CD4-positive, alpha-beta memory T cell (primary cell): ENCODE measurements at regions not wholly inside any gene's neighbourhood (a gene's known extent, or its start where the extent isn't known, plus 50 kb on each side); places are given as distances from the start of the nearest gene placed in this dataset.

Experiments
- CTCF ChIA-PET: fragments of 350-600 bp; sonication (Branson Sonifier 250); formaldehyde crosslinking; loops from one replicate; lab custom pipeline; 2021; ENCODE audit warnings: inconsistent platforms; ENCODE audit not compliant: partially characterized antibody; lab: Charles Lee
- POLR2A ChIA-PET: fragments of 350-600 bp; sonication (Branson Sonifier 250); formaldehyde crosslinking; loops from one replicate; lab custom pipeline; 2021; ENCODE audit not compliant: partially characterized antibody; lab: Charles Lee
- DNase-seq, 5 donors: peaks; one replicate each; pipeline versions ENCODE4 v3.0.0 to v3.0.0-alpha.2; 2020 to 2022; ENCODE audit warnings: mixed read lengths in 1 of 5
- H3K27ac ChIP-seq: one replicate; pipeline ENCODE4 v1.7.0; 2013; ENCODE audit warnings: low read depth, low read length
- H3K27me3 ChIP-seq: 2 replicates; pipeline ENCODE4 v1.7.0; 2013; ENCODE audit warnings: mild to moderate bottlenecking, low read length, moderate library complexity; ENCODE audit not compliant: insufficient read depth
- H3K36me3 ChIP-seq: 2 replicates; pipeline ENCODE4 v1.7.0; 2013; ENCODE audit warnings: mild to moderate bottlenecking, low read length, moderate library complexity; ENCODE audit not compliant: insufficient read depth
- H3K4me1 ChIP-seq: 2 replicates; pipeline ENCODE4 v1.7.0; 2013; ENCODE audit warnings: mild to moderate bottlenecking, low read length, moderate library complexity; ENCODE audit not compliant: insufficient read depth
- H3K4me3 ChIP-seq, 2 donors: one replicate each; pipeline ENCODE4 v1.7.0; 2013; ENCODE audit warnings: low read length in 2 of 2, mild to moderate bottlenecking in 1 of 2
- H3K9me3 ChIP-seq, 2 donors: one replicate each; pipeline ENCODE4 v1.7.0; 2013; ENCODE audit warnings: low read length in 2 of 2, control low read depth in 1 of 2; ENCODE audit not compliant: control insufficient read depth in 1 of 2
- H3K27ac Mint-ChIP-seq, 7 donors: one replicate each; pipeline ENCODE4 v1.8.0; 2020 to 2021; ENCODE audit warnings: mixed read lengths in 7 of 7, mild to moderate bottlenecking in 6 of 7, inconsistent platforms in 3 of 7, moderate library complexity in 3 of 7
- H3K27me3 Mint-ChIP-seq, 2 donors: one replicate each; pipeline ENCODE4 v1.8.0; 2020 to 2021; ENCODE audit warnings: mixed read lengths in 2 of 2
- H3K36me3 Mint-ChIP-seq, 2 donors: one replicate each; pipeline ENCODE4 v1.8.0; 2020 to 2021; ENCODE audit warnings: mixed read lengths in 2 of 2, inconsistent platforms in 1 of 2, mild to moderate bottlenecking in 1 of 2
- H3K4me1 Mint-ChIP-seq, 4 donors: one replicate each; pipeline ENCODE4 v1.8.0; 2020 to 2021; ENCODE audit warnings: mixed read lengths in 4 of 4, mild to moderate bottlenecking in 1 of 4
- H3K4me3 Mint-ChIP-seq, 8 donors: one replicate each; pipeline ENCODE4 v1.8.0; 2020 to 2021; ENCODE audit warnings: mixed read lengths in 8 of 8, mild to moderate bottlenecking in 7 of 8, moderate library complexity in 6 of 8, inconsistent platforms in 3 of 8
- H3K9me3 Mint-ChIP-seq, 8 donors: one replicate each; pipeline ENCODE4 v1.8.0; 2020 to 2021; ENCODE audit warnings: mixed read lengths in 8 of 8, mild to moderate bottlenecking in 5 of 8, inconsistent platforms in 3 of 8, moderate library complexity in 1 of 8
- intact Hi-C: fragments of 100-400 bp; cut with micrococcal nuclease; formaldehyde crosslinking; loops from one replicate; pipeline ENCODE4 v1.15.1; 2023

- no peak overlapping the region for H3K27ac ChIP-seq
- intact Hi-C loops: no loop called here
- POLR2A ChIA-PET: no interaction called here
Measured at GRCh38 chrX:17278961-17279360, 96.0 kb upstream of the NHS start.

GRCh38 chrX:17285983-17286382 is 89.0 kb upstream of the NHS start:
- H3K4me1 Mint-ChIP-seq: no peaks in the 10 kb centered on the region
- DNase-seq: no peak
- intact Hi-C loops: no loop called here
- Histone ChIP-seq H3K9me3 (no peaks in the 10 kb centered on the region), H3K27me3 (no peaks in the 10 kb centered on the region), H3K27ac (no peak overlapping the region), H3K4me1 (no peaks in the 10 kb centered on the region), H3K4me3 (no peak overlapping the region), H3K36me3 (no peaks in the 10 kb centered on the region)
- peaks cover 0 to 8% (median 0%) of the 10 kb centered on the region in 8 donors for H3K9me3 Mint-ChIP-seq
- H3K36me3 Mint-ChIP-seq: no peaks in the 10 kb centered on the region
- POLR2A ChIA-PET: no interaction called here
- no peaks in the 10 kb centered on the region for H3K27me3 Mint-ChIP-seq
- no peak overlapping the region for H3K4me3 Mint-ChIP-seq
- CTCF ChIA-PET: no interaction called here
- H3K27ac Mint-ChIP-seq: no peak overlapping the region

More at GRCh38 chrX:17278961-17279360, 96.0 kb upstream of the NHS start:
- Histone ChIP-seq H3K9me3 (no peaks in the 10 kb centered on the region), H3K27me3 (no peaks in the 10 kb centered on the region), H3K4me1 (no peaks in the 10 kb centered on the region), H3K36me3 (no peaks in the 10 kb centered on the region), H3K4me3 (no peak overlapping the region)
- no peak overlapping the region for H3K27ac Mint-ChIP-seq
- H3K4me3 Mint-ChIP-seq: no peak overlapping the region
- H3K4me1 Mint-ChIP-seq: no peaks in the 10 kb centered on the region
- peaks cover 0 to 5% (median under 1%) of the 10 kb centered on the region in 8 donors for H3K9me3 Mint-ChIP-seq
- CTCF ChIA-PET: no interaction called here
- H3K36me3 Mint-ChIP-seq: no peaks in the 10 kb centered on the region
- no peak for DNase-seq
- H3K27me3 Mint-ChIP-seq: no peaks in the 10 kb centered on the region

GRCh38 chrX:17291171-17291900 is 83.7 kb upstream of the NHS start:
- DNase-seq: no peak
- ChIA-PET CTCF (no interaction called here), POLR2A (no interaction called here)
- intact Hi-C loops: no loop called here
- H3K27ac ChIP-seq: no peak overlapping the region
- H3K4me1 ChIP-seq: no peaks in the 10 kb centered on the region
- H3K4me1 Mint-ChIP-seq: no peaks in the 10 kb centered on the region
- no peak overlapping the region for H3K27ac Mint-ChIP-seq
- no peak overlapping the region for H3K4me3 ChIP-seq
- no peaks in the 10 kb centered on the region for H3K9me3 ChIP-seq
- H3K27me3 ChIP-seq: no peaks in the 10 kb centered on the region
- no peaks in the 10 kb centered on the region for H3K36me3 Mint-ChIP-seq
- H3K4me3 Mint-ChIP-seq: no peak overlapping the region
- H3K27me3 Mint-ChIP-seq: no peaks in the 10 kb centered on the region
- peaks cover 0 to 8% (median under 1%) of the 10 kb centered on the region in 8 donors for H3K9me3 Mint-ChIP-seq
- no peaks in the 10 kb centered on the region for H3K36me3 ChIP-seq

GRCh38 chrX:17292111-17292527 is 82.9 kb upstream of the NHS start:
- no peaks in the 10 kb centered on the region for H3K9me3 ChIP-seq
- H3K36me3 Mint-ChIP-seq: no peaks in the 10 kb centered on the region
- H3K36me3 ChIP-seq: no peaks in the 10 kb centered on the region
- H3K4me3 Mint-ChIP-seq: no peak overlapping the region
- POLR2A ChIA-PET: no interaction called here
- DNase-seq: no peak
- no peak overlapping the region for H3K27ac ChIP-seq
- CTCF ChIA-PET: no interaction called here
- intact Hi-C loops: no loop called here
- H3K4me1 Mint-ChIP-seq: no peaks in the 10 kb centered on the region
- no peaks in the 10 kb centered on the region for H3K27me3 Mint-ChIP-seq
- H3K4me1 ChIP-seq: no peaks in the 10 kb centered on the region
- H3K27me3 ChIP-seq: no peaks in the 10 kb centered on the region
- no peak overlapping the region for H3K27ac Mint-ChIP-seq
- no peak overlapping the region for H3K4me3 ChIP-seq
- H3K9me3 Mint-ChIP-seq: peaks cover 0 to 10% (median under 1%) of the 10 kb centered on the region in 8 donors

GRCh38 chrX:17294561-17294960 is 80.4 kb upstream of the NHS start:
- Mint-ChIP-seq H3K36me3 (no peaks in the 10 kb centered on the region), H3K9me3 (peaks cover 0 to 10% (median 0%) of the 10 kb centered on the region in 8 donors), H3K27me3 (no peaks in the 10 kb centered on the region), H3K27ac (no peak overlapping the region), H3K4me1 (no peaks in the 10 kb centered on the region), H3K4me3 (no peak overlapping the region)
- H3K36me3 ChIP-seq: no peaks in the 10 kb centered on the region
- H3K4me1 ChIP-seq: no peaks in the 10 kb centered on the region
- H3K27ac ChIP-seq: no peak overlapping the region
- H3K9me3 ChIP-seq: no peaks in the 10 kb centered on the region
- ChIA-PET CTCF (no interaction called here), POLR2A (no interaction called here)
- H3K27me3 ChIP-seq: no peaks in the 10 kb centered on the region
- intact Hi-C loops: no loop called here
- no peak for DNase-seq
- H3K4me3 ChIP-seq: no peak overlapping the region

- Histone ChIP-seq H3K36me3 (no peaks in the 10 kb centered on the region), H3K4me3 (no peak overlapping the region), H3K27me3 (no peaks in the 10 kb centered on the region), H3K27ac (no peak overlapping the region), H3K4me1 (no peaks in the 10 kb centered on the region), H3K9me3 (no peaks in the 10 kb centered on the region)
- Mint-ChIP-seq H3K27me3 (no peaks in the 10 kb centered on the region), H3K4me1 (no peaks in the 10 kb centered on the region), H3K27ac (no peak overlapping the region), H3K36me3 (no peaks in the 10 kb centered on the region), H3K4me3 (no peak overlapping the region), H3K9me3 (peaks cover 0 to 7% (median 0%) of the 10 kb centered on the region in 8 donors)
- ChIA-PET POLR2A (no interaction called here), CTCF (no interaction called here)
- no peak for DNase-seq
- intact Hi-C loops: no loop called here
Measured at GRCh38 chrX:17295791-17296190, 79.2 kb upstream of the NHS start.

- ChIA-PET CTCF (no interaction called here), POLR2A (no interaction called here)
- DNase-seq: no peak
- Histone ChIP-seq H3K36me3 (no peaks in the 10 kb centered on the region), H3K4me1 (no peaks in the 10 kb centered on the region), H3K9me3 (no peaks in the 10 kb centered on the region), H3K27me3 (no peaks in the 10 kb centered on the region), H3K27ac (no peak overlapping the region), H3K4me3 (no peak overlapping the region)
- no peaks in the 10 kb centered on the region for H3K4me1 Mint-ChIP-seq
- no peak overlapping the region for H3K4me3 Mint-ChIP-seq
- H3K36me3 Mint-ChIP-seq: no peaks in the 10 kb centered on the region
- intact Hi-C loops: no loop called here
- H3K27me3 Mint-ChIP-seq: no peaks in the 10 kb centered on the region
- H3K27ac Mint-ChIP-seq: no peak overlapping the region
- peaks cover 0 to 3% (median 0%) of the 10 kb centered on the region in 8 donors for H3K9me3 Mint-ChIP-seq
Measured at GRCh38 chrX:17298564-17298963, 76.4 kb upstream of the NHS start.
